ENCODE measurements at regions not wholly inside any gene's neighbourhood (a gene's known extent, or its start where the extent isn't known, plus 50 kb on each side); places are given as distances from the start of the nearest gene placed in this dataset.

DNA sequence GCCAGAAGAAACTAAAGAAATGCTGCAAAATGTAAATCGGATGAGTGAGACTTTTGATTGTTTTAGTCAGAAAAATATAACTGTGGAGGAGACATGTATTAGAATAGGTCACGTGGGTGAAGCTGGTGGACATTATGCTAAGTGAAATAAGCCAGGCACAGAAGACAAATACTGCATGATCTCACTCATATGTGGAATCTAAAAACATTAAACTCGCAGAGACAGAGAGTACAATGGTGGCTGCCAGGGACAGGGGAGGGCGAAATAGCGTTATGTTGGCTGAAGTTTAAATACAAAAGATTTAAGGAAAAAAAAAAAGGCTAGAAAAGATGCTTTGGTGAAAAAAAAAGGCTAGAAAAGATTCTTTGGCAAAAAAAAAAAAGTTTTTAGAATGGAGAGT lies 63.5 kb upstream of the HDDC2 start:
- no peak overlapping the region for H3K27ac ChIP-seq
- no peak for TF ChIP-seq ZFX (IDR thresholded peaks at IDR 0.05)
- TF ChIP-seq, protein P1, sequence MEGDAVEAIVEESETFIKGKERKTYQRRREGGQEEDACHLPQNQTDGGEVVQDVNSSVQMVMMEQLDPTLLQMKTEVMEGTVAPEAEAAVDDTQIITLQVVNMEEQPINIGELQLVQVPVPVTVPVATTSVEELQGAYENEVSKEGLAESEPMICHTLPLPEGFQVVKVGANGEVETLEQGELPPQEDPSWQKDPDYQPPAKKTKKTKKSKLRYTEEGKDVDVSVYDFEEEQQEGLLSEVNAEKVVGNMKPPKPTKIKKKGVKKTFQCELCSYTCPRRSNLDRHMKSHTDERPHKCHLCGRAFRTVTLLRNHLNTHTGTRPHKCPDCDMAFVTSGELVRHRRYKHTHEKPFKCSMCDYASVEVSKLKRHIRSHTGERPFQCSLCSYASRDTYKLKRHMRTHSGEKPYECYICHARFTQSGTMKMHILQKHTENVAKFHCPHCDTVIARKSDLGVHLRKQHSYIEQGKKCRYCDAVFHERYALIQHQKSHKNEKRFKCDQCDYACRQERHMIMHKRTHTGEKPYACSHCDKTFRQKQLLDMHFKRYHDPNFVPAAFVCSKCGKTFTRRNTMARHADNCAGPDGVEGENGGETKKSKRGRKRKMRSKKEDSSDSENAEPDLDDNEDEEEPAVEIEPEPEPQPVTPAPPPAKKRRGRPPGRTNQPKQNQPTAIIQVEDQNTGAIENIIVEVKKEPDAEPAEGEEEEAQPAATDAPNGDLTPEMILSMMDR (conservative IDR thresholded peaks at IDR 0.05), result no peak

DNA sequence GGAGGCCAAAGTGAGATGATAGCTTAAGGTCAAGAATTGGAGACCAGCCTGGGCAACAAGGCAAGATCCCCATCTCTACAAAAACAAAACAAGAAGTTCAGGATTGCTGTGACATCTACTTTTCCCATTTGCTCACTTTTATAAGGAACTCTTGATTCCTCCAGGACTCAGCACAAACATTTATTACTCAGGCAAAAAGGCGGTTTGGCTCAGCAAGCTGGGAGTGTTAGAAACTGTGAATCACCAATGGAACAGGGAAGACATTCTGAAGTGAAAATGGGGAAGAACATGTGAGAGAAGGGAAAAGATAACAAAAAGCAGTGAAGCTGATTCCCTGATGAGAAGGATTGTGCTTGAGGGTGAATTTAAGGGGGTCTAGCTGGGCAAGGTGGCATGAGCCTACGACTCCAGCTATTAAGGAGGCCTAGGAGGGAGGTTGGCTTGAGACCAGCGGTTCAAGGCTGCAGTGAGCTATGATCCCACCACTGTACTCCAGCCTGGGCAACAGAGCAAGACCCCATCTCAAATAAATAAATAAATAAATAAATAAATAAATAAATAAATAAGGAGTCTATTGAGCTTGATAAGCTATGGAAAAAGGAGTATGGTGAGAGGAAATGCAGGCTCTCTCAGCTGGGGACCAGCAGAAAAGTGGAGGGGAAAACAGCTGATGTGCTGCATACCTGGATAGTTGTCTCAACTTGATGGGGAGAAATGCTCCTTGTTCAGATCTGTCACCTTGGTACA lies 65.4 kb upstream of the HDDC2 start:
- no peak overlapping the region for H3K27ac ChIP-seq
- TF ChIP-seq, protein P1 (conservative IDR thresholded peaks at IDR 0.05), result no peak
- no peak for TF ChIP-seq ZFX (IDR thresholded peaks at IDR 0.05)

DNA sequence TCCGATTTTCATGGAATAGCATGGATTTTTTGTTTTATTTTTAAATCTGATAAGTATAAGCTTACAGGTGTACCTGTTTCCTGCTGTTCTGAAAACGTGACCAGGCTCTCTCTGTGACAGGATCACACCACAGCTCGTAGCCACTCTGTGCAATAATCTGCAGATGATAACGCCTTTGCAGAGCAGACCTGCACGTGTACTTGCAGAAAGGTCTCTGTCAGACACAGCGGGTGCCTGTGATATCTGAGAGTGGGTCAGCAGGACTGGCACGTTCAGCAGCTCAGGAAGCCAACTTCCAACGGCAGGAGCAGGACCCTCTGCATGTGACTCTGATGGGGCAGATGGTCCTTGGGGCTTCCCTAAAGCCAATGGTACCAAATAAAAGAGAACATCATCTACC lies 68.6 kb upstream of the HDDC2 start:
- no peak overlapping the region for H3K27ac ChIP-seq

DNA sequence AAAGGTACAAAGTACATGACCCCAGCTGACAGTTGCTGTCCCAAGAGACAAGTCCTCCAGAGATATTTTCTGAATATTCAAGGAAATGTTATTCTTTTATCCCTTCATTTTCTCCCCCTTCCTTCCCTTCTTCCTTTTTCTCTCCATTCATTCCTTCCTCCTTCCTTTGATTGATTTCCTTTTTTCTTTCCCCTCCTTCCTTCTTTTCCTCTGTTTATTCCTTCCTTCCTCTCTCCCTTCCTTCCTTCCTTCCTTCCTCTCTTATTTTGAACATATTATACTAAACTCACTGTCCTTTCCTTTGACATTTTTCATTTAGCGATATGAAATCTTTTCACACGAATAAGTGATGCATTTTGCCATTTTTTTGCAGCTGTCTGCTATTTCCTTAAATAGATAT lies 73.2 kb upstream of the HDDC2 start:
- no peak overlapping the region for H3K27ac ChIP-seq
- no peak for TF ChIP-seq ZFX (IDR thresholded peaks at IDR 0.05)
- TF ChIP-seq, protein P1 (conservative IDR thresholded peaks at IDR 0.05), result no peak

More for the DNA sequence above, 68.6 kb upstream of the HDDC2 start:
- TF ChIP-seq, protein P1 (conservative IDR thresholded peaks at IDR 0.05), result no peak
- no peak for TF ChIP-seq ZFX (IDR thresholded peaks at IDR 0.05)

DNA sequence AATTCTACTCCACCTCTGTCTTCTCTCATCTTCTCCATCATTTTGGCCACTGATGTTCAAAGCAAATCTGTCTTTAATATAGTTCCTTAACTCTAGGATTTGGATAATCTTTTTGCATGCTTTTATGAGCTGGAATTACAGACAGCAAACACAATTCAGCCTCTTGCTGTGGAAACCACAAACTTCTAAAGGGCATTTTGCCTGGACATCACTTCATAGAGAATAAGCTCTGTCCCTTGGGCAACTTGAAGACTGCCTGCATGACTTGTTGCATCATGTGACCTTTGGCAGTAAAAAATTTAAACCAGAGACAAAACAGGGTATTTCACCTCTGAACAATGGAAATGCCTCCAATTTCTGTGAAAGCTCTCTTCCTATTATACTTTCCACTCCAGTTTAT lies 74.1 kb upstream of the HDDC2 start:
- no peak overlapping the region for H3K27ac ChIP-seq
- TF ChIP-seq, protein P1 (conservative IDR thresholded peaks at IDR 0.05), result no peak
- no peak for TF ChIP-seq ZFX (IDR thresholded peaks at IDR 0.05)

DNA sequence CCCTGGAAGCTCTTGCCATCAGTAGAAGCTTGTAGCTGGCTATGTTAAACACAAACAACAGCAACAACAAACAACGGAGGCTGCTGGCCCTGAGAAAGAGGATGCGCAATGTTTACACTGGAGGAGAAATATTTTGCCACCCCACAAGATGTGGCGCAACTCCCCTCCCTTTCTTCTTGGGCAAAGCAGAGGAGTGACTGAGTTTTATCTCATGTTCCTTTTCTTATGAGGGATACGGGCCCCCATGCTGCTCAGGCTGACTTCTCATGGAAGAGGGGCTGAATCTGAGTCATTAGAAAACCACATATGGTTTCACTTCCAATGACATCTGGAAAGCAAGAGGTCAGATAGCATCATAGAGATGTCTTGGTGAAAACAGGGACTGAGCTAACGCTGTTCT lies 75.9 kb upstream of the HDDC2 start:
- H3K27ac ChIP-seq, result no peak overlapping the region
- TF ChIP-seq, protein P1 (conservative IDR thresholded peaks at IDR 0.05), result no peak
- TF ChIP-seq ZFX (IDR thresholded peaks at IDR 0.05), result no peak

DNA sequence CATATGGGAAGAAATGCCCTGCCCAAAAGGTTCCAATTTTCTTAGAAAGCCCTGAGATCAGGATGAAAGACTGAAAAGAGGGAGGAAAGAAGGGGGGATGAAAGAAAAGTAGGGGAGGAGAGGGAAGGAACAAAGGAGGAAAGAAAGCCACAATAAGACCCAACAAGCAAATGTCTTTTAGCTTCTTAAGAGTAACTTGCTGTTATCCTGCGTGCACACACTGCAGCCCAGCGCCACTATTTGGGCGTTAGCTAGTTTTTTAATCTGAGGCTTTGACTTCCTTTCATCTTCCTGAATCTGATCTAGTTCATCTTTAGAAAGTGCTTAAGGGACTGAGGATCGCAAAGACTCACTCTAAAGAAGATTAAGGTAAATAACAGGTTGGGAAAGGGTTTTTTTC lies 77.4 kb upstream of the HDDC2 start:
- TF ChIP-seq, protein P1 (conservative IDR thresholded peaks at IDR 0.05), result no peak
- TF ChIP-seq ZFX (IDR thresholded peaks at IDR 0.05), result no peak

More for the DNA sequence above, 77.4 kb upstream of the HDDC2 start:
- H3K27ac ChIP-seq, result no peak overlapping the region

All from C4-2B (cell line).